Liver (tissue), 8 donors: ENCODE measurements at regions not wholly inside any gene's neighbourhood (a gene's known extent, or its start where the extent isn't known, plus 50 kb on each side); places are given as distances from the start of the nearest gene placed in this dataset.

Experiments used
- DNase-seq: peaks from one replicate; pipeline ENCODE4 v3.0.0-alpha.2; 2017; ENCODE audit warnings: low spot score
- H3K27ac ChIP-seq, 2 donors: one replicate each; pipeline ENCODE4 v1.7.0; 2013; ENCODE audit warnings: inconsistent platforms in 2 of 2, low read length in 2 of 2, control low read depth in 1 of 2, low read depth in 1 of 2, mild to moderate bottlenecking in 1 of 2
- H3K27me3 ChIP-seq, 4 donors: one replicate each; pipeline versions ENCODE4 v1.6.1 to v1.7.0; 2013; ENCODE audit warnings: low read length in 3 of 4, inconsistent platforms in 1 of 4, mild to moderate bottlenecking in 1 of 4, moderate library complexity in 1 of 4; ENCODE audit not compliant: control insufficient read depth in 4 of 4, insufficient read depth in 4 of 4
- H3K36me3 ChIP-seq, 4 donors: one replicate each; pipeline versions ENCODE4 v1.6.1 to v1.7.0; 2013; ENCODE audit warnings: low read length in 3 of 4, mild to moderate bottlenecking in 3 of 4, low read depth in 1 of 4, moderate library complexity in 1 of 4; ENCODE audit not compliant: control insufficient read depth in 4 of 4, insufficient read depth in 3 of 4
- H3K4me1 ChIP-seq, 4 donors: one replicate each; pipeline versions ENCODE4 v1.6.1 to v1.7.0; 2013; ENCODE audit warnings: low read length in 3 of 4, mild to moderate bottlenecking in 3 of 4, moderate library complexity in 1 of 4; ENCODE audit not compliant: control insufficient read depth in 4 of 4, insufficient read depth in 4 of 4
- H3K4me3 ChIP-seq, 3 donors: one replicate each; pipeline versions ENCODE4 v1.6.1 to v1.7.0; 2013; ENCODE audit warnings: low read length in 3 of 3, control low read depth in 1 of 3, low read depth in 1 of 3, mild to moderate bottlenecking in 1 of 3
- H3K9ac ChIP-seq, 2 donors: one replicate each; pipeline ENCODE4 v1.7.0; 2013; ENCODE audit warnings: low read length in 2 of 2, mild to moderate bottlenecking in 2 of 2, moderate library complexity in 2 of 2, control low read depth in 1 of 2, low read depth in 1 of 2
- H3K9me3 ChIP-seq, 4 donors: one replicate each; pipeline versions ENCODE4 v1.6.1 to v1.7.0; 2013; ENCODE audit warnings: low read length in 3 of 4; ENCODE audit not compliant: control insufficient read depth in 4 of 4
- EGR1 ChIP-seq, 2 donors: IDR thresholded peaks; 2 replicates each; pipeline ENCODE4 v1.6.1; 2016 to 2018; ENCODE audit warnings: antibody characterized with exemption in 2 of 2, low read depth in 2 of 2
- FOXA1 ChIP-seq: IDR thresholded peaks from 2 replicates; pipeline ENCODE4 v1.6.1; 2016; ENCODE audit warnings: antibody characterized with exemption
- FOXA2 ChIP-seq: IDR thresholded peaks from 2 replicates; pipeline ENCODE4 v1.6.1; 2016; ENCODE audit warnings: antibody characterized with exemption
- GABPA ChIP-seq, 2 donors: IDR thresholded peaks in 1 of 2; conservative IDR thresholded peaks in 1 of 2; 2 replicates each; pipeline ENCODE4 v1.6.1; 2016; ENCODE audit warnings: antibody characterized with exemption in 2 of 2, mild to moderate bottlenecking in 1 of 2, moderate library complexity in 1 of 2
- HNF4A ChIP-seq, 2 donors: conservative IDR thresholded peaks; 2 replicates each; pipeline ENCODE4 v1.6.1; 2016; ENCODE audit warnings: antibody characterized with exemption in 2 of 2, mild to moderate bottlenecking in 2 of 2
- HNF4G ChIP-seq: IDR thresholded peaks from 2 replicates; pipeline ENCODE4 v1.6.1; 2016; ENCODE audit warnings: antibody characterized with exemption
- JUND ChIP-seq, 2 donors: IDR thresholded peaks; 2 replicates each; pipeline ENCODE4 v1.6.1; 2016; ENCODE audit warnings: antibody characterized with exemption in 2 of 2
- MAX ChIP-seq: IDR thresholded peaks from 2 replicates; pipeline ENCODE4 v1.6.1; 2016; ENCODE audit warnings: antibody characterized with exemption
- NR2F2 ChIP-seq: IDR thresholded peaks from 2 replicates; pipeline ENCODE4 v1.6.1; 2016; ENCODE audit warnings: antibody characterized with exemption
- RAD21 ChIP-seq, 2 donors: IDR thresholded peaks; 2 replicates each; pipeline ENCODE4 v1.6.1; 2016; ENCODE audit warnings: antibody characterized with exemption in 2 of 2, mild to moderate bottlenecking in 2 of 2
- REST ChIP-seq: IDR thresholded peaks from 2 replicates; pipeline ENCODE4 v1.6.1; 2016; ENCODE audit warnings: antibody characterized with exemption, mild to moderate bottlenecking
- RXRA ChIP-seq, 2 donors: IDR thresholded peaks; 2 replicates each; pipeline ENCODE4 v1.6.1; 2017 to 2018; ENCODE audit warnings: antibody characterized with exemption in 2 of 2, mild to moderate bottlenecking in 1 of 2
- TAF1 ChIP-seq: conservative IDR thresholded peaks from 2 replicates; pipeline ENCODE4 v1.6.1; 2016; ENCODE audit warnings: antibody characterized with exemption, mild to moderate bottlenecking
- YY1 ChIP-seq: IDR thresholded peaks from 2 replicates; pipeline ENCODE4 v1.6.1; 2016; ENCODE audit warnings: antibody characterized with exemption, mild to moderate bottlenecking
- ZBTB33 ChIP-seq: IDR thresholded peaks from 2 replicates; pipeline ENCODE4 v1.6.1; 2016; ENCODE audit warnings: antibody characterized with exemption
- WGBS: extraction: QIAGEN DNeasy Blood & Tissue Kit; methylation state at CpG from one replicate; pipeline ENCODE4 v1.1.7; 2013; 5-methylcytosine and 5-hydroxymethylcytosine counted together
- TF ChIP-seq, protein P1 (sequence below): fragments of 150-350 bp; IDR thresholded peaks from 2 replicates; pipeline ENCODE4 v1.5.1; 2017; ENCODE audit warnings: improper control_type of control experiment, low read depth, low read length; ENCODE audit not compliant: missing input control
- TF ChIP-seq, protein P2 (sequence below): IDR thresholded peaks from 2 replicates; pipeline ENCODE4 v1.6.1; 2016; ENCODE audit warnings: antibody characterized with exemption
- donor health status: healthy.
- donor health status: healthy.
- donor health status: healthy.
- donor health status: healthy.
- donor health status: healthy.

DNA sequence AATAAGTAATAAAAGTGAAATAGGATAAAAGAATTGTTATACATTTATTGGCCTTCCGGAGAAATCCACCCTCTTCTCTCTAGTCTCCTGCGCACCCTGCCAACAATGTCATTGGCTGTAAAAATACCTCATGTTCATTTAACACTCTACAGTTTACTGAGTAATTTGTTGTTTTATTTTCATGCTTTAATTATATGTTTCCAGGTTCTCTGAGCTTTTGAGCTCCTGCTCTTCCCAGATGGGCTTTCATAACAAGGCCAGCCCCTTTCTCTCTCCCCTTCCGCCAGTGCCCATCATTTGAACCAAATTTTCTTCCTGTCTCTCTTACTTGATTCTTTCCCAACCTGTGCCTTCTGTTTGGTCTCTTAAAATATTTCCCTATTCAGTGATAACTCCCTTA, 144.6 kb upstream of the PRSS1 start:
- 80% methylated on average over 3 of the region's 3 CpGs for WGBS

More for the DNA sequence above, 144.6 kb upstream of the PRSS1 start:
- no peak overlapping the region for H3K9ac ChIP-seq
- no peaks in the 10 kb centered on the region for H3K4me1 ChIP-seq
- peaks cover 0 to 9% (median 1%) of the 10 kb centered on the region in 4 donors for H3K27me3 ChIP-seq
- H3K36me3 ChIP-seq, result no peaks in the 10 kb centered on the region
- TF ChIP-seq RAD21 (IDR thresholded peaks at IDR 0.05) (no peak), EGR1 (IDR thresholded peaks at IDR 0.05; ENCODE audit: low read depth in 2 of 2) (no peak), NR2F2 (no peak), HNF4A (conservative IDR thresholded peaks at IDR 0.05) (no peak), ZBTB33 (no peak), JUND (IDR thresholded peaks at IDR 0.05) (no peak), REST (no peak), YY1 (no peak), FOXA2 (no peak), TAF1 (no peak), HNF4G (no peak), GABPA (IDR thresholded peaks at IDR 0.05 in 1 of 2, conservative IDR thresholded peaks at IDR 0.05 in 1 of 2) (no peak), FOXA1 (no peak), MAX (no peak), RXRA (IDR thresholded peaks at IDR 0.05) (no peak)
- TF ChIP-seq, protein P1, sequence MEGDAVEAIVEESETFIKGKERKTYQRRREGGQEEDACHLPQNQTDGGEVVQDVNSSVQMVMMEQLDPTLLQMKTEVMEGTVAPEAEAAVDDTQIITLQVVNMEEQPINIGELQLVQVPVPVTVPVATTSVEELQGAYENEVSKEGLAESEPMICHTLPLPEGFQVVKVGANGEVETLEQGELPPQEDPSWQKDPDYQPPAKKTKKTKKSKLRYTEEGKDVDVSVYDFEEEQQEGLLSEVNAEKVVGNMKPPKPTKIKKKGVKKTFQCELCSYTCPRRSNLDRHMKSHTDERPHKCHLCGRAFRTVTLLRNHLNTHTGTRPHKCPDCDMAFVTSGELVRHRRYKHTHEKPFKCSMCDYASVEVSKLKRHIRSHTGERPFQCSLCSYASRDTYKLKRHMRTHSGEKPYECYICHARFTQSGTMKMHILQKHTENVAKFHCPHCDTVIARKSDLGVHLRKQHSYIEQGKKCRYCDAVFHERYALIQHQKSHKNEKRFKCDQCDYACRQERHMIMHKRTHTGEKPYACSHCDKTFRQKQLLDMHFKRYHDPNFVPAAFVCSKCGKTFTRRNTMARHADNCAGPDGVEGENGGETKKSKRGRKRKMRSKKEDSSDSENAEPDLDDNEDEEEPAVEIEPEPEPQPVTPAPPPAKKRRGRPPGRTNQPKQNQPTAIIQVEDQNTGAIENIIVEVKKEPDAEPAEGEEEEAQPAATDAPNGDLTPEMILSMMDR, result no peak
- TF ChIP-seq, protein P2, sequence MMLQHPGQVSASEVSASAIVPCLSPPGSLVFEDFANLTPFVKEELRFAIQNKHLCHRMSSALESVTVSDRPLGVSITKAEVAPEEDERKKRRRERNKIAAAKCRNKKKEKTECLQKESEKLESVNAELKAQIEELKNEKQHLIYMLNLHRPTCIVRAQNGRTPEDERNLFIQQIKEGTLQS, result no peak
- no peak for DNase-seq
- H3K27ac ChIP-seq, result no peak overlapping the region
- H3K4me3 ChIP-seq, result no peak overlapping the region
- no peaks in the 10 kb centered on the region for H3K9me3 ChIP-seq
